DOHH2 (cell line): ENCODE measurements at regions not wholly inside any gene's neighbourhood (a gene's known extent, or its start where the extent isn't known, plus 50 kb on each side); places are given as distances from the start of the nearest gene placed in this dataset.

Experiments used
- H3F3A ChIP-seq: fragments of 200-600 bp; sonication (generic), shearing (Covaris generic); 2 replicates; pipeline ENCODE4 v1.6.0; 2016; ENCODE audit warnings: antibody characterized with exemption, mild to moderate bottlenecking; ENCODE audit not compliant: control insufficient read depth, insufficient read depth
- H3K27ac ChIP-seq: fragments of 200-600 bp; sonication (generic); 2 replicates; pipeline ENCODE4 v1.5.1; 2014; ENCODE audit warnings: low read depth, mild to moderate bottlenecking, low read length, moderate library complexity
- H3K27me3 ChIP-seq: fragments of 200-600 bp; sonication (generic); 2 replicates; pipeline ENCODE4 v1.6.1; 2014; ENCODE audit warnings: mild to moderate bottlenecking, low read length, mixed read lengths; ENCODE audit not compliant: control insufficient read depth
- H3K36me3 ChIP-seq: fragments of 200-600 bp; sonication (generic); 2 replicates; pipeline ENCODE4 v1.6.1; 2014; ENCODE audit warnings: mild to moderate bottlenecking, low read length, moderate library complexity, mixed read lengths; ENCODE audit not compliant: control insufficient read depth
- H3K4me1 ChIP-seq: fragments of 200-600 bp; sonication (generic); 2 replicates; pipeline ENCODE4 v1.6.1; 2014; ENCODE audit warnings: mild to moderate bottlenecking, low read length, mixed read lengths; ENCODE audit not compliant: control insufficient read depth
- H3K4me2 ChIP-seq: fragments of 200-600 bp; sonication (generic); 2 replicates; pipeline ENCODE4 v1.6.0; 2014; ENCODE audit warnings: mild to moderate bottlenecking, low read length, moderate library complexity
- H3K4me3 ChIP-seq: fragments of 200-600 bp; sonication (generic); 2 replicates; pipeline ENCODE4 v1.5.1; 2014; ENCODE audit warnings: mild to moderate bottlenecking, low read length, mixed read lengths
- H3K79me2 ChIP-seq: fragments of 200-600 bp; sonication (generic); 2 replicates; pipeline ENCODE4 v1.6.1; 2014; ENCODE audit warnings: mild to moderate bottlenecking, low read length, mixed read lengths; ENCODE audit not compliant: control insufficient read depth
- H3K9me2 ChIP-seq: fragments of 200-600 bp; sonication (generic); replicated peaks from 2 replicates; pipeline ENCODE4 v1.6.1; 2014; ENCODE audit warnings: mild to moderate bottlenecking, low read length, mixed read lengths; ENCODE audit not compliant: control insufficient read depth
- H3K9me3 ChIP-seq: fragments of 200-600 bp; sonication (generic); 2 replicates; pipeline ENCODE4 v1.6.1; 2014; ENCODE audit warnings: antibody characterized with exemption, low read length, mixed read lengths; ENCODE audit not compliant: control insufficient read depth, insufficient read depth
- H4K20me1 ChIP-seq: fragments of 200-600 bp; sonication (generic); 2 replicates; pipeline ENCODE4 v1.6.0; 2014; ENCODE audit warnings: low read depth, mild to moderate bottlenecking, antibody characterized with exemption, low read length, moderate library complexity; ENCODE audit not compliant: control insufficient read depth, insufficient read depth
- EZH2phosphoT487 ChIP-seq: fragments of 200-600 bp; sonication (generic); IDR thresholded peaks from 2 replicates; pipeline ENCODE4 v1.6.1; 2017; ENCODE audit warnings: borderline replicate concordance, mild to moderate bottlenecking, antibody characterized with exemption, low read length, moderate library complexity, mixed read lengths
- TF ChIP-seq, protein P1 (sequence below): fragments of 200-600 bp; sonication (generic); IDR thresholded peaks from one replicate; pipeline ENCODE4 v1.5.1; 2014; ENCODE audit warnings: antibody characterized with exemption, mild to moderate bottlenecking, low read depth, low read length; ENCODE audit not compliant: poor library complexity, severe bottlenecking

DNA sequence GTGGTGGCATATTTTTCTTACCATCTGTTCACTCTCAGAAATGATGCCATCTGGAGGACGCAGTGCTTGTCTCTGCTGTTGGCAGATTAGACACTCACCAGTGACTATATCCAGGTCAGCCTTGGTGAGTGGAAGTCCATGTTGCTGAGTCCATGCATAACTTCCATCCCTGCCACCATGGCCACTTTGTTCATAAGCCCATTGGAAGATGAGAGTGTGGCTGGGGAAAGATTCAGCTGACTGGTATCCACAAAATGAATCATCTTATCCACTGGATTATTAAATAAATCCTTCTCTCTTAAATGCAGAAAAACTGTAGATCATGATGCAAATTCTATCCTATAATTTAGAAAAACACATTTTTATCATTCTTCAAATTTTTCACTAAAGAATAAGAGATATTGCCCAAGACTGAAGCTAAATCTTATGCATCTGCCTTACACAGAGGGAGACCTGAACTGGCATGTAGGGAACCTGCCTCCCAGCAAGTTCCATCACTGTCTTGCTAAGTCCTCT lies 726.9 kb downstream of the TNS3 start:
- Histone ChIP-seq H3K9me3 (no peaks in the 10 kb centered on the region), H3K4me1 (no peaks in the 10 kb centered on the region), H3K4me2 (no peak overlapping the region), H3K9me2 (no peaks in the 10 kb centered on the region), H3K27ac (no peak overlapping the region), H3K27me3 (no peaks in the 10 kb centered on the region), H3K36me3 (no peaks in the 10 kb centered on the region), H4K20me1 (no peaks in the 10 kb centered on the region), H3F3A (no peaks in the 10 kb centered on the region), H3K79me2 (no peaks in the 10 kb centered on the region), H3K4me3 (no peak overlapping the region)
- TF ChIP-seq, protein P1, sequence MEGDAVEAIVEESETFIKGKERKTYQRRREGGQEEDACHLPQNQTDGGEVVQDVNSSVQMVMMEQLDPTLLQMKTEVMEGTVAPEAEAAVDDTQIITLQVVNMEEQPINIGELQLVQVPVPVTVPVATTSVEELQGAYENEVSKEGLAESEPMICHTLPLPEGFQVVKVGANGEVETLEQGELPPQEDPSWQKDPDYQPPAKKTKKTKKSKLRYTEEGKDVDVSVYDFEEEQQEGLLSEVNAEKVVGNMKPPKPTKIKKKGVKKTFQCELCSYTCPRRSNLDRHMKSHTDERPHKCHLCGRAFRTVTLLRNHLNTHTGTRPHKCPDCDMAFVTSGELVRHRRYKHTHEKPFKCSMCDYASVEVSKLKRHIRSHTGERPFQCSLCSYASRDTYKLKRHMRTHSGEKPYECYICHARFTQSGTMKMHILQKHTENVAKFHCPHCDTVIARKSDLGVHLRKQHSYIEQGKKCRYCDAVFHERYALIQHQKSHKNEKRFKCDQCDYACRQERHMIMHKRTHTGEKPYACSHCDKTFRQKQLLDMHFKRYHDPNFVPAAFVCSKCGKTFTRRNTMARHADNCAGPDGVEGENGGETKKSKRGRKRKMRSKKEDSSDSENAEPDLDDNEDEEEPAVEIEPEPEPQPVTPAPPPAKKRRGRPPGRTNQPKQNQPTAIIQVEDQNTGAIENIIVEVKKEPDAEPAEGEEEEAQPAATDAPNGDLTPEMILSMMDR, result no peak
- TF ChIP-seq EZH2phosphoT487, result no peak

DNA sequence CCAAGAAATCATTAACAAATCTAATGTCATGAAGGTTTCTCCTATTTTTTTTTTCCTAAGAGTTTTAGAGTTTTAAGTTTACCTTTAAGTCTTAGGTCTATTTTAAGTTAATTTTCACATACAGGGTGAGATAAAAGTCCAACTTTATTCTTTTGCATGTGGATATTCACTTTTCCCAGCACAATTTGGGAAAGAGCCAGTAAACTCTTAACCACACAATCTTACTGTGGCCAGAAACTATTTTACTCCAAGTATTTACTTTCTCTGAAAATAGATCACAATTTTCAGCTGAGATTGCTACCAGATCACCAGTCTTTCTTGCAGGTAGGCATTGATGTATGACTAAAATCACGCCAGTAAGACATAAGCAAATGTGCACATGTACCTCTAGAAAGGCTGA lies 728.5 kb downstream of the TNS3 start:
- H3K9me3 ChIP-seq, result no peaks in the 10 kb centered on the region
- no peaks in the 10 kb centered on the region for H3K9me2 ChIP-seq
- TF ChIP-seq EZH2phosphoT487, result no peak
- TF ChIP-seq, protein P1, result no peak
- H3K36me3 ChIP-seq, result no peaks in the 10 kb centered on the region
- H3K4me3 ChIP-seq, result no peak overlapping the region
- no peak overlapping the region for H3K27ac ChIP-seq
- H3K4me1 ChIP-seq, result no peaks in the 10 kb centered on the region
- no peaks in the 10 kb centered on the region for H3F3A ChIP-seq
- no peak overlapping the region for H3K4me2 ChIP-seq
- H4K20me1 ChIP-seq, result no peaks in the 10 kb centered on the region
- no peaks in the 10 kb centered on the region for H3K79me2 ChIP-seq
- H3K27me3 ChIP-seq, result no peaks in the 10 kb centered on the region

DNA sequence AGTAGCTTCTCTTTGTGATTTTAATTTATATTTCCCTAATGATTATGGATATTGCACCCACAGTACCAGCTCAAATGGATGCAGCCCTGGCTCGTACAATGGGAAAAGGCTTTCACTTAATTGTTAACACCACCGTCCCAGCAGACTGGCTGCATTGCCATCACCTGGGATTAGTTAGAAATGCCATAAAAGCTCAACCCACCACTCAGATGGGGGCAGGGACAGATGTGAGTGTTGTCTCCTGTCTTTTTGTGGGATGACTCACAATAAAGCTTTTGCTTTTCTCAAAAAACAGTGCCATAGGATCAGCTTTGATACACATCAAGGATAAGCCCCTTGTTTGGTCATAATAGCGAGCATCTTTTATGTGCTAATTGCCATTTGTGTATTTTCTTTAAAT lies 729.1 kb downstream of the TNS3 start:
- Histone ChIP-seq H3K9me2 (no peaks in the 10 kb centered on the region), H3K27me3 (no peaks in the 10 kb centered on the region), H3K27ac (no peak overlapping the region), H3F3A (no peaks in the 10 kb centered on the region), H3K4me1 (no peaks in the 10 kb centered on the region), H3K36me3 (no peaks in the 10 kb centered on the region), H3K9me3 (no peaks in the 10 kb centered on the region), H3K79me2 (no peaks in the 10 kb centered on the region), H3K4me2 (no peak overlapping the region), H3K4me3 (no peak overlapping the region), H4K20me1 (no peaks in the 10 kb centered on the region)
- TF ChIP-seq, protein P1, result no peak
- no peak for TF ChIP-seq EZH2phosphoT487
